ENCODE measurements at regions not wholly inside any gene's neighbourhood (a gene's known extent, or its start where the extent isn't known, plus 50 kb on each side); places are given as distances from the start of the nearest gene placed in this dataset.
A peak's percentile ranks its signal among the peaks of the same experiment; 100 is the strongest.

GRCh38 chr5:167984951-167985350 lies 306.5 kb upstream of the WWC1 start:
- peak overlapping the region; percentile 57 for H3K4me2 ChIP-seq
- peak overlapping the region; percentile 24 for H3K27ac ChIP-seq
- no peaks in the 10 kb centered on the region for H3K36me3 ChIP-seq (replicated peaks; ENCODE audit: insufficient read depth, low read depth)
- H2AFZ ChIP-seq: no peak overlapping the region
- DNase-seq (ENCODE audit: low spot score): no peak
- no peak overlapping the region for H3K4me3 ChIP-seq
- no peak for TF ChIP-seq CTCF (IDR thresholded peaks at IDR 0.05; ENCODE audit: poor library complexity)
- no peak for TF ChIP-seq EZH2phosphoT487 (IDR thresholded peaks at IDR 0.05; ENCODE audit: low read depth, severe bottlenecking, unreplicated experiment)
- no peak for TF ChIP-seq EZH2 (IDR thresholded peaks at IDR 0.05; ENCODE audit: borderline replicate concordance)
- H3K4me1 ChIP-seq (ENCODE audit: insufficient read depth): no peaks in the 10 kb centered on the region
- H3K9me2 ChIP-seq (replicated peaks; ENCODE audit: insufficient read depth): no peaks in the 10 kb centered on the region
- H3K79me2 ChIP-seq: no peaks in the 10 kb centered on the region
- H4K20me1 ChIP-seq (ENCODE audit: insufficient read depth, poor library complexity, severe bottlenecking): no peaks in the 10 kb centered on the region
- no peaks in the 10 kb centered on the region for H3K27me3 ChIP-seq
- H3K9me3 ChIP-seq (ENCODE audit: low read depth): no peaks in the 10 kb centered on the region
- WGBS (ENCODE audit: low lambda C conversion rate, missing lambda C conversion rate): 85% methylated on average over 1 of the region's 1 CpG

- H3K9me2 ChIP-seq (replicated peaks; ENCODE audit: insufficient read depth): no peaks in the 10 kb centered on the region
- no peaks in the 10 kb centered on the region for H3K79me2 ChIP-seq
- peak overlapping the region; percentile 57 for H3K4me2 ChIP-seq
- TF ChIP-seq EZH2 (IDR thresholded peaks at IDR 0.05; ENCODE audit: borderline replicate concordance) (no peak), EZH2phosphoT487 (IDR thresholded peaks at IDR 0.05; ENCODE audit: low read depth, severe bottlenecking, unreplicated experiment) (no peak), CTCF (IDR thresholded peaks at IDR 0.05; ENCODE audit: poor library complexity) (no peak)
- H3K4me3 ChIP-seq: no peak overlapping the region
- peak overlapping the region; percentile 24 for H3K27ac ChIP-seq
- 51% methylated on average over 8 of the region's 8 CpGs for WGBS (ENCODE audit: low lambda C conversion rate, missing lambda C conversion rate)
- peak; percentile 35 for DNase-seq (ENCODE audit: low spot score)
- H3K4me1 ChIP-seq (ENCODE audit: insufficient read depth): no peaks in the 10 kb centered on the region
- H3K27me3 ChIP-seq: no peaks in the 10 kb centered on the region
- no peak overlapping the region for H2AFZ ChIP-seq
- no peaks in the 10 kb centered on the region for H3K36me3 ChIP-seq (replicated peaks; ENCODE audit: insufficient read depth, low read depth)
- H3K9me3 ChIP-seq (ENCODE audit: low read depth): no peaks in the 10 kb centered on the region
- no peaks in the 10 kb centered on the region for H4K20me1 ChIP-seq (ENCODE audit: insufficient read depth, poor library complexity, severe bottlenecking)
Observed at GRCh38 chr5:167985373-167985772, 306.1 kb upstream of the WWC1 start.

GRCh38 chr5:167987490-167988280 lies 303.8 kb upstream of the WWC1 start:
- Histone ChIP-seq H3K9me3 (ENCODE audit: low read depth) (no peaks in the 10 kb centered on the region), H4K20me1 (ENCODE audit: insufficient read depth, poor library complexity, severe bottlenecking) (no peaks in the 10 kb centered on the region), H3K79me2 (no peaks in the 10 kb centered on the region), H3K36me3 (replicated peaks; ENCODE audit: insufficient read depth, low read depth) (no peaks in the 10 kb centered on the region), H3K27ac (no peak overlapping the region), H3K4me1 (ENCODE audit: insufficient read depth) (no peaks in the 10 kb centered on the region), H3K4me3 (no peak overlapping the region), H3K9me2 (replicated peaks; ENCODE audit: insufficient read depth) (no peaks in the 10 kb centered on the region), H3K4me2 (no peak overlapping the region), H3K27me3 (no peaks in the 10 kb centered on the region), H2AFZ (no peak overlapping the region)
- 66% methylated on average over 12 of the region's 12 CpGs for WGBS (ENCODE audit: low lambda C conversion rate, missing lambda C conversion rate)
- peak; percentile 7 for DNase-seq (ENCODE audit: low spot score)
- TF ChIP-seq EZH2 (IDR thresholded peaks at IDR 0.05; ENCODE audit: borderline replicate concordance) (no peak), CTCF (IDR thresholded peaks at IDR 0.05; ENCODE audit: poor library complexity) (no peak), EZH2phosphoT487 (IDR thresholded peaks at IDR 0.05; ENCODE audit: low read depth, severe bottlenecking, unreplicated experiment) (no peak)

Measured in hepatocyte (in vitro differentiated cells).